H9 (cell line): ENCODE measurements at regions not wholly inside any gene's neighbourhood (a gene's known extent, or its start where the extent isn't known, plus 50 kb on each side); places are given as distances from the start of the nearest gene placed in this dataset.
A peak's percentile ranks its signal among the peaks of the same experiment; 100 is the strongest.

Experiments
- DNase-seq: peaks from one replicate; pipeline ENCODE4 v3.0.0-alpha.2; 2017
- H2AFZ ChIP-seq: one replicate; pipeline ENCODE4 v1.6.1; 2013; ENCODE audit warnings: mild to moderate bottlenecking, low read length, control low read depth, moderate library complexity
- H2AK5ac ChIP-seq: 2 replicates; pipeline ENCODE4 v1.6.1; 2013; ENCODE audit warnings: low read length, control low read depth, mixed read lengths; ENCODE audit not compliant: insufficient read length
- H2BK120ac ChIP-seq: one replicate; pipeline ENCODE4 v1.6.1; 2013; ENCODE audit warnings: low read depth, mild to moderate bottlenecking, low read length, control low read depth, inconsistent platforms; ENCODE audit not compliant: poor library complexity, severe bottlenecking
- H2BK12ac ChIP-seq: 2 replicates; pipeline ENCODE4 v1.6.1; 2013; ENCODE audit warnings: low read length, control low read depth, mixed read lengths, low read depth; ENCODE audit not compliant: insufficient read length
- H2BK15ac ChIP-seq: 2 replicates; pipeline ENCODE4 v1.6.1; 2013; ENCODE audit warnings: low read depth, low read length, control low read depth
- H2BK20ac ChIP-seq: one replicate; pipeline ENCODE4 v1.6.1; 2013; ENCODE audit warnings: low read depth, mild to moderate bottlenecking, low read length, control low read depth, inconsistent platforms; ENCODE audit not compliant: poor library complexity, severe bottlenecking
- H2BK5ac ChIP-seq: 2 replicates; pipeline ENCODE4 v1.6.1; 2013; ENCODE audit warnings: low read length, control low read depth, mixed read lengths; ENCODE audit not compliant: insufficient read length
- H3K14ac ChIP-seq: 2 replicates; pipeline ENCODE4 v1.6.1; 2013; ENCODE audit warnings: low read length, control low read depth; ENCODE audit not compliant: insufficient read depth
- H3K18ac ChIP-seq: 2 replicates; pipeline ENCODE4 v1.6.1; 2013; ENCODE audit warnings: low read depth, mild to moderate bottlenecking, mixed read lengths, low read length, control low read depth; ENCODE audit not compliant: insufficient read length
- H3K23ac ChIP-seq: 2 replicates; pipeline ENCODE4 v1.6.1; 2013; ENCODE audit warnings: low read length, control low read depth, mixed read lengths, low read depth; ENCODE audit not compliant: insufficient read length
- H3K23me2 ChIP-seq: 2 replicates; pipeline ENCODE4 v1.6.1; 2013; ENCODE audit warnings: low read depth, mild to moderate bottlenecking, mixed read lengths, low read length, control low read depth; ENCODE audit not compliant: insufficient read length, poor library complexity, severe bottlenecking
- H3K27ac ChIP-seq: 2 replicates; pipeline ENCODE4 v1.5.1; 2013; ENCODE audit warnings: low read length, control low read depth, mixed read lengths, low read depth; ENCODE audit not compliant: insufficient read length
- H3K27me3 ChIP-seq: 2 replicates; pipeline ENCODE4 v1.6.1; 2013; ENCODE audit warnings: low read length, control low read depth, inconsistent platforms; ENCODE audit not compliant: insufficient read depth
- H3K4ac ChIP-seq: 2 replicates; pipeline ENCODE4 v1.6.1; 2013; ENCODE audit warnings: low read depth, mild to moderate bottlenecking, control low read depth, inconsistent platforms, low read length, moderate library complexity
- H3K4me1 ChIP-seq: 2 replicates; pipeline ENCODE4 v1.6.1; 2013; ENCODE audit warnings: low read length, control low read depth, inconsistent platforms; ENCODE audit not compliant: insufficient read depth
- H3K4me2 ChIP-seq: 2 replicates; pipeline ENCODE4 v1.6.1; 2013; ENCODE audit warnings: low read length, control low read depth, mixed read lengths; ENCODE audit not compliant: insufficient read length, insufficient read depth
- H3K56ac ChIP-seq: 2 replicates; pipeline ENCODE4 v1.6.1; 2013; ENCODE audit warnings: low read depth, mild to moderate bottlenecking, mixed read lengths, low read length, control low read depth; ENCODE audit not compliant: insufficient read length
- H3K79me1 ChIP-seq: 2 replicates; pipeline ENCODE4 v1.6.1; 2013; ENCODE audit warnings: low read depth, mild to moderate bottlenecking, moderate library complexity, low read length, control low read depth, inconsistent platforms; ENCODE audit not compliant: insufficient read depth, poor library complexity, severe bottlenecking
- H3K79me2 ChIP-seq: 2 replicates; pipeline ENCODE4 v1.6.1; 2013; ENCODE audit warnings: low read length, control low read depth, inconsistent platforms; ENCODE audit not compliant: insufficient read depth
- H3K9ac ChIP-seq: 2 replicates; pipeline ENCODE4 v1.6.1; 2013; ENCODE audit warnings: low read length, control low read depth, mixed read lengths; ENCODE audit not compliant: insufficient read length; ENCODE audit errors: extremely low read depth
- H3K9me3 ChIP-seq: one replicate; pipeline ENCODE4 v1.6.1; 2013; ENCODE audit warnings: low read depth, low read length, inconsistent platforms; ENCODE audit not compliant: control insufficient read depth
- H3T11ph ChIP-seq: one replicate; pipeline ENCODE4 v1.6.1; 2013; ENCODE audit warnings: mild to moderate bottlenecking, low read length, control low read depth, inconsistent platforms
- H4K20me1 ChIP-seq: one replicate; pipeline ENCODE4 v1.6.1; 2013; ENCODE audit not compliant: control insufficient read depth, insufficient read length, insufficient read depth
- H4K5ac ChIP-seq: 2 replicates; pipeline ENCODE4 v1.6.1; 2013; ENCODE audit warnings: low read depth, mild to moderate bottlenecking, mixed read lengths, low read length, control low read depth; ENCODE audit not compliant: insufficient read length
- H4K8ac ChIP-seq: replicated peaks from 2 replicates; pipeline ENCODE4 v1.6.1; 2013; ENCODE audit warnings: low read length, control low read depth, mixed read lengths, low read depth; ENCODE audit not compliant: insufficient read length
- H4K91ac ChIP-seq: 2 replicates; pipeline ENCODE4 v1.6.1; 2013; ENCODE audit warnings: low read depth, mild to moderate bottlenecking, moderate library complexity, mixed read lengths, low read length, control low read depth; ENCODE audit not compliant: insufficient read length
- H3K27ac Mint-ChIP-seq, 3 experiments: 2 replicates in 2 of 3; 3 replicates in 1 of 3; pipeline ENCODE4 v1.8.0; 2020 to 2021; ENCODE audit warnings: mixed read lengths in 3 of 3, mild to moderate bottlenecking in 1 of 3, moderate library complexity in 1 of 3
- H3K27me3 Mint-ChIP-seq: 2 replicates; pipeline ENCODE4 v1.8.0; 2021; ENCODE audit warnings: low read depth, mild to moderate bottlenecking, moderate library complexity, mixed read lengths
- H3K36me3 Mint-ChIP-seq, 3 experiments: 2 replicates in 2 of 3; 3 replicates in 1 of 3; pipeline ENCODE4 v1.8.0; 2020 to 2021; ENCODE audit warnings: low read depth in 3 of 3, mixed read lengths in 3 of 3; ENCODE audit not compliant: insufficient read depth in 1 of 3
- H3K4me1 Mint-ChIP-seq, 2 experiments: 2 replicates each; pipeline ENCODE4 v1.8.0; 2020; ENCODE audit warnings: mixed read lengths in 2 of 2
- H3K4me3 Mint-ChIP-seq, 2 experiments: 2 replicates in 1 of 2; 3 replicates in 1 of 2; pipeline ENCODE4 v1.8.0; 2020 to 2021; ENCODE audit warnings: mild to moderate bottlenecking in 2 of 2, mixed read lengths in 2 of 2, moderate library complexity in 1 of 2
- H3K9me3 Mint-ChIP-seq, 2 experiments: 2 replicates in 1 of 2; 3 replicates in 1 of 2; pipeline ENCODE4 v1.8.0; 2020; ENCODE audit warnings: mild to moderate bottlenecking in 2 of 2, mixed read lengths in 2 of 2, moderate library complexity in 1 of 2
- WGBS: extraction: QIAGEN DNeasy Blood & Tissue Kit; methylation state at CpG from one replicate; pipeline ENCODE4 v1.1.7; 2013; ENCODE audit warnings: missing lambda C conversion rate, low lambda C conversion rate, mixed read lengths; ENCODE audit not compliant: insufficient read length; ENCODE audit errors: extremely low coverage; 5-methylcytosine and 5-hydroxymethylcytosine counted together
- TF ChIP-seq, protein P1 (sequence below): fragments of 200-600 bp; sonication (generic); conservative IDR thresholded peaks from 3 replicates; pipeline ENCODE4 v1.8.0; 2021; ENCODE audit warnings: antibody characterized with exemption, mild to moderate bottlenecking

- Histone ChIP-seq H4K8ac (no peak overlapping the region), H3K9me3 (no peaks in the 10 kb centered on the region), H3K27ac (no peak overlapping the region), H4K91ac (no peak overlapping the region), H3K23me2 (no peaks in the 10 kb centered on the region), H2BK120ac (no peak overlapping the region), H4K5ac (no peak overlapping the region), H3K4ac (no peak overlapping the region), H2AFZ (no peak overlapping the region), H4K20me1 (no peaks in the 10 kb centered on the region), H3K4me2 (no peak overlapping the region), H3T11ph (no peak overlapping the region), H3K14ac (no peak overlapping the region), H2BK12ac (no peak overlapping the region), H3K27me3 (no peaks in the 10 kb centered on the region), H3K18ac (no peak overlapping the region), H3K79me1 (no peaks in the 10 kb centered on the region), H2BK20ac (no peak overlapping the region), H2BK15ac (no peak overlapping the region), H3K23ac (no peak overlapping the region), H3K56ac (no peak overlapping the region), H3K79me2 (no peaks in the 10 kb centered on the region), H2AK5ac (no peak overlapping the region), H3K4me1 (no peaks in the 10 kb centered on the region), H3K9ac (no peak overlapping the region), H2BK5ac (no peak overlapping the region)
- Mint-ChIP-seq H3K9me3 (no peaks in the 10 kb centered on the region), H3K27ac (peak overlapping the region in 1 of 3 experiments; percentile 53; a peak in 1 of 7 replicates), H3K4me3 (no peak overlapping the region), H3K4me1 (peaks cover 2 to 6% of the 10 kb centered on the region in 2 experiments), H3K36me3 (no peaks in the 10 kb centered on the region), H3K27me3 (no peaks in the 10 kb centered on the region; the same call in none of the 2 replicates)
- no peak for DNase-seq
- TF ChIP-seq, protein P1, sequence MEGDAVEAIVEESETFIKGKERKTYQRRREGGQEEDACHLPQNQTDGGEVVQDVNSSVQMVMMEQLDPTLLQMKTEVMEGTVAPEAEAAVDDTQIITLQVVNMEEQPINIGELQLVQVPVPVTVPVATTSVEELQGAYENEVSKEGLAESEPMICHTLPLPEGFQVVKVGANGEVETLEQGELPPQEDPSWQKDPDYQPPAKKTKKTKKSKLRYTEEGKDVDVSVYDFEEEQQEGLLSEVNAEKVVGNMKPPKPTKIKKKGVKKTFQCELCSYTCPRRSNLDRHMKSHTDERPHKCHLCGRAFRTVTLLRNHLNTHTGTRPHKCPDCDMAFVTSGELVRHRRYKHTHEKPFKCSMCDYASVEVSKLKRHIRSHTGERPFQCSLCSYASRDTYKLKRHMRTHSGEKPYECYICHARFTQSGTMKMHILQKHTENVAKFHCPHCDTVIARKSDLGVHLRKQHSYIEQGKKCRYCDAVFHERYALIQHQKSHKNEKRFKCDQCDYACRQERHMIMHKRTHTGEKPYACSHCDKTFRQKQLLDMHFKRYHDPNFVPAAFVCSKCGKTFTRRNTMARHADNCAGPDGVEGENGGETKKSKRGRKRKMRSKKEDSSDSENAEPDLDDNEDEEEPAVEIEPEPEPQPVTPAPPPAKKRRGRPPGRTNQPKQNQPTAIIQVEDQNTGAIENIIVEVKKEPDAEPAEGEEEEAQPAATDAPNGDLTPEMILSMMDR = no peak
- WGBS = no CpG with 5 or more reads among the region's 3 CpGs
Observed at GRCh38 chr3:65169961-65170360, 482.2 kb upstream of the ADAMTS9 start.
